NOMO-1 (cell line): ENCODE measurements at regions not wholly inside any gene's neighbourhood (a gene's known extent, or its start where the extent isn't known, plus 50 kb on each side); places are given as distances from the start of the nearest gene placed in this dataset.

Experiments
- DNase-seq, 2 experiments: peaks; one replicate each; lab custom pipeline; 2025; ENCODE audit not compliant: unreplicated experiment in 2 of 2; lab: John Stamatoyannopoulos, UW

DNA sequence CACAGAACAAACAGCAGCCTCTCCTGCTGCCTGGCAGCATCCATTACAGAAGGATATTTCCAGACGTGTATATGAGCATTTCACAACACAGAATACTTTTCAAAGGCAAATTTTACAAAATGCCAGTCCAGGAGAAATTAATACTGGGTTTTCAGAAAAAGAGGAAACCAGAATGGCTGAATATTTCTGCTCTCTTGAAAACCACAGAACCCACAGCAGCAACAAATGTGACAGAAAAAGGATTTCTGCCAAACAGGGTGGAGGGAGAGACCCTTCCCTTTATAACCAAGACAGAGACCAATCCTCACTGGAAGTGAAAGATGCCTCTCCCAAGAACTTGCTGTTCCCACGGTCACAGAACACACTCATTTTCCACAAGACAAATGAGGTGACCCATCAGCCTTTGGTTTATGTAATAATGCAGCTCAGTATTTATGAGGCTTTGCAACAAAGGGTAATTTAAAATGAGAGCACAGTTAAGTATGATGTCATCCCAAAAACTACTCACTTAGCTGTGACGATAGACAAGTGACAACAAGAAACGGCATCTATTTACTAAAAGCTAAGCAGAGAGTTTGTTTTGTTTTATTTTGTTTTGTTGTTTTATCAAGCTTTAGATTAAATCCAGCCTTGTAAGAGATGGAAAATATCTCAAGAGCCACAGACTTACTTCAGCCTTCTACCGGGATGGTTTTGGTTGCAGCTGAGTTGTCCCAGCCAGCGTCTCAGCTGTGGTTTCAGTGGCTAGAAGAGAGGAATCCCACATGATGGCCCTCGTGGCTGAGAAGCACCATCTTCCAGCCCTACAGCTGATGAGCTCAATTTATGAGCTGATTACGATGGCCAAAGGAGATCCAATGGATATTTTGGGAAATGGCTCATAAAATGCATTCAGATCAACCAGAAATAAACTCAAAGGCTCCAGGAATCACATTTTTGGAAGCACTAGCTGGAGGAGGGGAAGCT lies 249.3 kb upstream of the AGAP1 start:
- peak in 1 of 2 experiments; percentile 39 for DNase-seq

DNA sequence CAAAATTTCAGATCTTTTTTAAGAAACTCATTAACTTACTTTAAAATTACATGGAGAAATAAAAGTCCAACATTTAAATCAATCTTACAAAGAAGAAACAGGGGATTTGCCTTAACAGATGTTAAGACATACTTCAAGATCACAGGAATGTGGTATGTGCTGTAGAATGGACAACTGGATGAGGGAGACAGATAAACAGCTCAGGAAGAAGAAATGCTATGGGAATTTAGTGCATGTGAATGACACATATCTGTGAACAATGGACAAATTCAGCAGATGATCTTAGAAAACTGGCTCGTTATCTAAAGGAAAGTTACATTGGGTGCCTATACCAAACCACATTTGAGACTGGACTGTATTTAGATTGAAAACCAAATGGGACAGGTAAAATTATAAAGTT lies 246.8 kb upstream of the AGAP1 start:
- DNase-seq = no peak

DNA sequence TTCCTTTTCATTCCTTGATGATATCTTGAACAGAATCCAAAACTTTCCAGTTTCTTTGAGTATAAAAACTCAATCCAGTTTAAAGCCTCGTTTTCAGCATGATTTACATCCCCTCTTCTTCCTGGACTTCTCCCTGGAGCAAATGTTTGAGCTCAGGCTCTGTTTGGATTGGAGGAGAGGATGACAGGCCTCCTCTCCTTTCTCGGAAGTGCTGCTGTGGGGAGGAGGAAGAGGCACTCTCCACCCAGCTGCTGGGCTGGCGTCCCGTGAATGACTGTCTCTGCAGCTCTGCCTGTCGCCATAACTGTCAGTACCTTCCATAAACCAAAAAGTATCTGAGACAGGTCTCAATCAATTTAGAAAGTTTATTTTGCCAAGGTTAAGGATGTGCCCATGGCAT lies 238.2 kb upstream of the AGAP1 start:
- DNase-seq = no peak

DNA sequence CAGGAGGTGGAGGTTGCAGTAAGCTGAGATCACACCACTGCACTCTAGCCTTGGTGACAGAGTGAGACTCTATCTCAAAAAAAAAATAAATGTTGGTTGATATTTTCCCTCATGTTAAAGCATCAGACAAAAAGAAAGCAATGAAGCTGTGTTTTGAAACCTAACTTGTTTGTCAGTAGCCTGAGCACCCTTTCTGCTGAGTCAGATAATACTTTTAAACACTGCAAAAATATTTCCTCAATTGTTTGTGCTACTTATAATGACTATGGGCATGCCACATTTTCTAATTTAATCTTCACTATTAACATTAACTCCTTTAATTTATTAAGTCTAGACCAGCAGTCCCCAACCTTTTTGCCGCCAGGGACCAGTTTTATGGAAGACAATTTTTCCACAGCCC lies 236.3 kb upstream of the AGAP1 start:
- no peak for DNase-seq

DNA sequence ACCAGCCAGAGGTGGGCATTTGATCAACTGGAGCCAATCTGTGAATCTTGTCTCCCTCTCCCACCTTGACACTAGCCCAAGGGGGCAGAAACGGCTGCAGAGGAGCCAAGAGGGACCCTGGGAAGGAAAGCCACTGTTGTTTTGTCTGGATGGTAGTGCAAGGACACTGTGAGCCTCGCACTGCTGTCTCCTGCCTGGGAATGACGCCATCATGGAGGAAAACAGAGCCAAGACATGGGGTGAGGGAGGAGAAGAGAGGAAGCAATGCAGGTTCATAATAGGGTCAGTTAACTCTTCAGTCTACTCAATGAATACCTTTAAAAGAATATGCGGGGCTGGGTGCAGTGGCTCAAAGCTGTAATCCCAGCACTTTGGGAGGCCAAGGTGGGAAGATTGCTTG lies 231.1 kb upstream of the AGAP1 start:
- no peak for DNase-seq

DNA sequence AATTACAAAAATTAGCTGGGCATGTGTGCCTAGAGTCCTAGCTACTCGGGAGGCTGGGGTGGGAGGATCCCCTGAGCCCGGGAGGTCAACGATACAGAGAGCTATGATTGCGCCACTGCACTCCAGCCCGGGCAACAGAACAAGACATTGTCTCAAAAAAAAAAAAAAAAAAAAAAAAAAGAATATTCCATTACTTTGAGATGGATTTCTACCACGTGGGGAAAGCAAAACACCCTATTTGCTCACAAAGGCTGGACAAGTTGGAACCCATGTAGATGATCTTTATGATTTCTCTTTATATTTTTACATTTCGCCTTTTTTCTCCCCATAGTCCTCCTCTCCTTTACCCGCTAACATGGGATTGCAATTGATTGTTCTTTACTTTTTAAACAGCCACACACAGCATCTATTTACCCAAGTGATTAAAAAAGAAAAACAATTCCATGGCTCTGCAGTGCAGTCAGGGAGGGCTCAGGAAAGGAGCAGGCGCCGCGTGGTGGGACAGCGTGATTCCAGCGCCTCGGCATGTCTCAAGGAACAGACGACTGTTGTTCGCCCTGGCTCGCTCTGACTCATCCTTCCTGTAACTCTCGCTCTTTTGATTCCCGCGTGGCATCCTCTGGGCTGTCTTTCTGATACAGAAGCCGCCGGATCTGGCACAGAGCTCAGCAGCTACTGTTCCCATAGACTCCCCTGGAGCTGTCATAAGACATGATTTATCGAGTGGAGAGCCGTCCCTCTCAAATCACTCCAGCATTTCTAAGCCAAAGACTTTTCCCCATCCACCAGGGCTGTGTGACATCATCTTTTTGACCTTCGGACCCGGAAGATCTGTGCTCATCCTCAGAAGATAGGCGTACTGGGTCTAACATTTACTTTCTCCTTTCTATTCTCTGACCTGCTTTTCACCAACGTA lies 230.4 kb upstream of the AGAP1 start:
- DNase-seq = no peak

DNA sequence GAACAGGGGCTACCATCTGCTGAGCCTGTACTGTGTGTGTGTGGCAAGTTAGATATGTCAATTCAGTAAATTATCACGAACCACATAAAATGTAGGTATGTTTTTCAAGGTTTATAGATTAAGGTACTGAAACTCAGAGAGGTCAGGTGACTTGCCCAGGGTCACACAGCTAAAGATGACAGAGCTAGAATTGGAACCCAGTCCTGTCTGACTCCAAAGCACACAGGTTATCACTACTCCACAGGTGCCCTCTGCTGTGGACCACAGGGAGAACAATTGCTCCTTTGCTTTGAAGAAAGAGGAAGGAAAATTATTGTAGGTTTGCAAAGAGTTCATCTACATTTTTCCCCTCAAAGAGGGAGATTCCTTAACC lies 229.7 kb upstream of the AGAP1 start:
- DNase-seq = no peak

DNA sequence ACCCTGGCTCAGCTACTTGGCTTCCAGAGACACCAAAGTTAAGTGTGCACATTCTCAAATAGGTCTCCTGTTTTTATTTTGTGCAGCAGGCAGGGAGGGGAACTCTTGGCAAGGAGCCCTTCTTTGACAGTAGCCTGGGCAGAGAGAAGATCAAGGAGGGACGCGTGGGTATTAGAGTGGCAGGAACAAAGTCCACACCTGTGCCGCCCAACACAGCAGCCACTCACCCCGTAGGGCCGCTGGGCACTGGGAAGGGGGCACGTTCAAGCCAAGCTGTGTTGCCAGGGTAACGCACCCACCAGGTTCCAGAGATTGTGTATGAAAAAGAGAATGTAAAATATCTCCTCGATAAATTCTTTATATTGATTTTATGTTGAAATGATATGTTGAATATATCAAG lies 229.3 kb upstream of the AGAP1 start:
- DNase-seq = no peak

DNA sequence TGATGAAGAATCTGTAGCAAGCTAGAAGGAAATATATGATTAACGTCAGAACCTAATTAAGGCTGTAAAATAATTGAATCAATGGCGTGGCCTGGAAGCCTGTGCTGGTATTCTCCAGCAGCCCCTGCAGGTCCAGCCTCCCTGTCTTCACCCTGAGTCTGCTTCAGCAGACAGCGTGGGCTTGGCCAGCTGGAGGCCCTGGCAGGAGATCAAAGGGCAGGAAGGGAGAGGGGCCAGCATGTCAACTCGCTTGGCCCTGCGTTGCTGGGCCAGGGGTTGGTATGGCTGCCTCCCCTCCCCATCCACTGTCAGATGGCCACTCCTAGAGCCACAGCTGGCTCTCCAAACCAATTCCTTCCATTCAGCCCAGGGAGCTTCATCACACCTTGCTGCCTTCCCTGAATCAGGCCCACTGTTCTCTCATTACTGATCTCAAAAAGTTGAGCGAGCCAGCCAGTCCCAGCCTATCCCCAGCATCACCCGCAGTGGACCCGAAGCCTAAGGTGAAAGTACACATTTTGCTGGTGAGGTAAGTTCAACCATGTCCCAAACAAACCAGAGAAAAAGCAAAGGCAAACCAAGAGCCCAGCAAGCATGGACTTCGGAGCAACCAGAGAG lies 228.4 kb upstream of the AGAP1 start:
- DNase-seq = no peak

DNA sequence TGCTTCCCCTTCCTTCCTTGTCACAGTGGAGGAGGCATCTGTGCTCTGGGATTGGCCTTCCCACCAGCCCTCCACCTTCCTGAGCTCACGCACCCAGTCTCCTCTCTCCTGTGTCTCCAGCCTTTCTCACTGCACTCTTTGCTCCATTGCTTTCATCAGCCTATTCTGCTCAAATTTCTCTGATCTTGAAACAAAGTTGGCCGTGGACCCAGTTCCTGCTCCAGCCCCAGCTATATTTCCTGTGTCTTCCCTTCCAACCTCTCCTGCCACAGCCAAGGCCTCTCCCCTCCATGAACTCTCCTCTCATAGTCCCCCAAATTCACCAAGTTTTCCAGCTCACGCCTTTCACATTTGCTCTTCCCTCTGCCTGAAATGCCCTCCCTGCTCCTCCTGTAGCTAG lies 226.6 kb upstream of the AGAP1 start:
- DNase-seq = no peak

DNA sequence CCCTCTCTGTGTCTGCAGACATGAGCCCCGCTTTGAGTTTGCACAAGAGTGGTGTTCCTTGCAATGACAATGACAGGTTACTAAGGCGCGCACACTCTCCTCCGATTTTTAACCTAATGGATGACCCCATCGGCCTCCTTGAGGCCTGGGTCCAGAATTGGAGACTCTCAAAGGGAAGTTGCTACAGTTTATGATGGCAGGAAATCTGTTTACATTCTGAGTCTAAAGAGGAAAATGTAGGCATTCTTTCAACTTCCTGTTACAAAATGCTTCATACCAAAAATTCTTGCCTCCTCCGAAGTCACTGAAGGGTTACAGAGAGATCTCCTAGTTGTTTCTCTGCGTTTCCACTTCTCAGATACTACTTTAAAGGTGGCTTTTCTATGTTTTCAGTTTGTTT lies 225.3 kb upstream of the AGAP1 start:
- peak in 1 of 2 experiments; percentile 24 for DNase-seq

DNA sequence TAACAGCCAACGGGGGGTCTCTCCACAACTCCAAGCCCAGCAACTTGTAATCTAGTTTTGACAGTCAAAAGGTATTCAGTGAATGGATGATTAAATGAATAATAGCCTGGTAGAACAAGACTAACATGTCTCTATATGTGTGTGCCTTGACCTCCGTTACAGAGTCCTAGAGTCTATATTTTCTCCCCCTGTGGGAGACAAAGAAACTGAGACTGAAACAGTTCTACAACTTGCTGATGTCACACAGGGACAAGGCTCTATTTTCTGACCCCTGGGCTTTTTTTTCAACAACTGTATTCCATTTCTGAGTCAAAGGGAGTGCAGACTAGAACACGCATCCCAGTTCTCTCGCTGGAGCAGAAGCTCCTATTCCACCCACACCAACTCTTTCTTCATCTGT lies 223.6 kb upstream of the AGAP1 start:
- no peak for DNase-seq

DNA sequence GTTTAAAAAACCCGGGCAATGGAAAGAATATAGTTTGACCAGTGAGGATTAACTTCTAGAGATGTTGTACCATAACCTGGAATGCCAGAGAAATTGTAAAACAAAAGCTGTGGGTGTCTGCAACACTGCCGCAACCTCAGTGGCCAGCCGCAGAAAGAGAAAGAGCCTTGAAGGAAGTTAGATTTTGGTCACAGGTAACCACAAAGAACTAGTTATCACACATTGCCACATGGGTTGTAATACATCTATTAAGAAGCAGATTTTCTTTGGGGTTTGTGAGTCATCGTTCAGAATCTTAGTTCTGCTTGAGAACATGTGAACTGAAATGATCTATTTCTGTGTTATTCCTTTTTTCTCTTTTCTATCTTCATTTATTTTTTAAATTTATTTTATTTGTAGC lies 222.9 kb upstream of the AGAP1 start:
- peak; percentile 87 to 93 for DNase-seq

DNA sequence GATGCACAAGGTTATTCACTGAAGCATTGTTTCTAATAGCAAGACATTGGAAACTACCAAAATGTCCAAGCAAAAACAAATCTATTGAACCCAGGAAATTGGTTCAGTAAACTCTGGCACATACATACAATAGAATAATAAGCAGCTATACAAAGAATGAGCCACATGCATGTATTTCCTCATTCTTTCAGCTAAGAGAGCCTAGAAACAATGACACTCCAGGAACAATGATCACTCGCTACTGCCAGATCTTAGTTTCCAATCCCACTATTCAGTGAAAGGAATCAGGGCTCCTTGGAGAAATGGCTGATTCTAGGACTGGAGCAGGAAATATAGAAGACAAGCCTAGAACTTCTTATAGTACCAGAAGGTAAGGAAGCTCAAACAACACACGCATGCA lies 221.9 kb upstream of the AGAP1 start:
- no peak for DNase-seq

DNA sequence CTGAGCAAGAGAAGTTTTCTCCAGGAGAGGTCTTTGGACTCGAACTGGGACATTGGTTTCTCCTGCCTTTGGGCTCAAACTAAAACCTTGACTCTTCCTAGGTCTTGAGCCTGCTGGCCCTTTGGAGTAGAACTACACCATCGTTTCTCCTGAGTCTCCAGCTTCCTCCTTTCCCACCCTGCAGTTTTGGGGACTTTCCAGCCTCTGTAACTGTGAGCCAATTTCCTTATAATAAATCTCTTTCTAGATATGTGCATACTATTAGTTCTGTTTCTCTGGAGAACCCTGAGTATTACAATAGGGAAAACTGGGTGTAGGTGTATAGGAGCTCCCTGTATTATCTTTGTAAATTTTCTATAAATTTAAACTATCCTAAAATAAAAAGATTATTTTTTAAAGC lies 219.8 kb upstream of the AGAP1 start:
- no peak for DNase-seq

DNA sequence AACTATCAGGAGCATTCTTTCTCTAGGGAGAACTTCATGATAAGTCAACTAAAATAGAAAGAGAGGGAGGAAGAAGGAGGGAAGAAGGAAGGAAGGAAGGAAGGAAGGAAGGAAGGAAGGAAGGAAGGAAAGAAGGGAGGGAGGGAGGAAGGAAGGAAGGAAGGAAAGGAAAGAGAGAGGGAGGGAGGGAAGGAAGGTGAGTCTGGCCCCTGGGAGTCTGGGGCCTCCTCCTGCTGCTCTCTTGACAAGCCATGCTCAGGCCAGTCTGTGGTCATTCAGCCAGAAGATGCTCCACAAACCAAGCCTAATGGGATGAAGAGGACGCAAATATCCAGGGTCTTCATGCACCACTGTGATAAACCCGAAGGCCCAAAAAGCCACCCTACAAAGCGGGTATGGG lies 216.4 kb upstream of the AGAP1 start:
- DNase-seq = no peak

DNA sequence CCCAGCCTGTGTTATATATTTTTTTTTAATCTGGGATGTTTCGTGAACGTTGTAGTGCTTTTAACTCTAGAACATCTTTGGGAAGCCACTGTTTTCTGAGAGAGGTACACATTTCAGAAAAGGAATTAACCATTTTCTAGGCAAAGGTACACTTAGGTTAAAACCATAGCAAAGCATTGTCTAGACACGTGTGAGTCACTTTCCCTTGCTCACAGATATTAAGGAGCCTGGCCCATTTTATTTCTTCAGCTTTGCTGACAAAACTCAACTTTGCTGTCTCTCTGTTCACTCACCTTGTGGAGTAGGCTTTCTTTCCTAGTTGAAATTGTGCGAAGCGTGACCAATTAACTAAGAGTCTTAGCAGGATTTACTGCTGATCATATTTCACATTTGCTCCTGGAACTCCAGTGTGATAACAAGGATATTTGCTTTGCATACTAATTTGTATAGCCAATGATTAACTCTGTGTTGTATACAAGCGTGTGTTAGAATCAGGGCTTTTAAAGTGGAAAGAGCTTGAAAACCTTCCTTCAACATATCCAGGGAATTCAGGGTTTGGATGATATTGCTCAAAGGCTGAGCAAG lies 215.0 kb upstream of the AGAP1 start:
- no peak for DNase-seq

DNA sequence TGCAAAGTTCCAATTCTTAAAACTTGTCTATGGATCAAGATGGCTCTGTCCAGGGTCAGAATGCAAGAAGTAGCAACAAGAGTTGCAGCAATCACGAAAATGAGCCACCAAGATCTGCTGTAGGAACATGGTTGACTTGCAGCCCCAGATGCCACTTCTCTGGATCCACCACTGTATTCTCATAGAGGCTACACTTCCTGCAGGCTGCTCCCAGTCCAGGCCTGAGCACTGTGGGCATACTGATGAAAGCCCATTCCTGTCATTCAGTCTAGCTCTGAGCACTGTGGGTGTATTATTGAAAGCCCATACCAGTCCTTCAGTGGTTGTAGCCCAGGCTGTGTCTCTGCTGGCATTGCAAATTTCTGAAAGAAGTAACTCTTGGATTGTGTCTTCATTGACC lies 213.9 kb upstream of the AGAP1 start:
- DNase-seq = no peak

DNA sequence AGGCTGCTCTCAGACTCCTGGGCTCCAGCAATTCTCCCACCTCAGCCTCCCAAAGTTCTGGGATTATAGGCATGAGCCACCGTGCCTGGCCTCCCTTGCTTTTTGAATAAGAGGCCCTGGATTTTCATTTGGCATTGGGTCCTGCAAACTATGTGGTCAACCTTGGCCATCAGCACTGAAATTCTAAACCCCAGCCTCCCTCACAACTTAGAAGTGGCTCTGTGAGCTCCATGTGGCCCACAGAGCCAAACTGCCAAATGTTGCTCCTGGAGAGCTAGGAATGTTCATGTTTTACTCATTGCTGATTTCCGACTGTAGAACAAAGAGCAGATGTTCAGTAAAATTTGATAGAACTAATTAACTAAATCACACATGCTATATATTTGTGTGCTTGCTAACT lies 210.6 kb upstream of the AGAP1 start:
- no peak for DNase-seq

DNA sequence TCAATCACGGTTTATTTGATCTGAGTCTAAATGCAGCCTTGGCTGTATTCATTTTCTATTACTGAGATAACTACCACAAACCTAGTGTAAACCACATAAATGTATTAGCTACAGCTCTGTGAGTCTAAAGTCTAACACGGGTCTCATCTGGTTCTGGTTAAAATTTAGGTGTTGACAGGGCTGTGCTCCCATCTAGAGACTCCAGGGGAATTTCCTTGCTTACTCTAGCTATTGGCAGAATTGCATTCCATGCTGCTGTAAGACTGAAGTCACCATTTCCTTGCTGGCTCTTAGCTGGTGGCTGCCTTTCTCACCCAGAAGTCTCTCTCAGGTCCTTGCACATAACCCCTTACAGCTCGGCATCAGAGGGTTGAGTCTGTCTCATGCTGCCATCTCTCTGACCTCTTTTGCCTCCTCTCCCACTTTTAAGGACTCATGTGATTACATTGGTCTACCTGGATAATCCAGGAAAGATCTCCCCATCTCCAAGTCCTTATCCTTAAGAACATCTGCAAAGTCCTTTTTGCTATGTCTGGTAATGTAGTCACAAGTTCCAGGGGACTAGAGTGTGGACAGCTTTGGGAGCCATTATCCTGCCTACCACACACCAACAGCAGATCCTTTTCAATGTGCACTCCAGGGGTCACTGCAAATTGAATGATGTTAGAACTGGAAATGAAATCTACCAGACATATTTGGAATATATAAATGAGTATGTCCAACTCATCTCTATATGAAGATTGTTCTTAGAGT lies 207.0 kb upstream of the AGAP1 start:
- no peak for DNase-seq
